ENCODE measurements at regions not wholly inside any gene's neighbourhood (a gene's known extent, or its start where the extent isn't known, plus 50 kb on each side); places are given as distances from the start of the nearest gene placed in this dataset.

DNA sequence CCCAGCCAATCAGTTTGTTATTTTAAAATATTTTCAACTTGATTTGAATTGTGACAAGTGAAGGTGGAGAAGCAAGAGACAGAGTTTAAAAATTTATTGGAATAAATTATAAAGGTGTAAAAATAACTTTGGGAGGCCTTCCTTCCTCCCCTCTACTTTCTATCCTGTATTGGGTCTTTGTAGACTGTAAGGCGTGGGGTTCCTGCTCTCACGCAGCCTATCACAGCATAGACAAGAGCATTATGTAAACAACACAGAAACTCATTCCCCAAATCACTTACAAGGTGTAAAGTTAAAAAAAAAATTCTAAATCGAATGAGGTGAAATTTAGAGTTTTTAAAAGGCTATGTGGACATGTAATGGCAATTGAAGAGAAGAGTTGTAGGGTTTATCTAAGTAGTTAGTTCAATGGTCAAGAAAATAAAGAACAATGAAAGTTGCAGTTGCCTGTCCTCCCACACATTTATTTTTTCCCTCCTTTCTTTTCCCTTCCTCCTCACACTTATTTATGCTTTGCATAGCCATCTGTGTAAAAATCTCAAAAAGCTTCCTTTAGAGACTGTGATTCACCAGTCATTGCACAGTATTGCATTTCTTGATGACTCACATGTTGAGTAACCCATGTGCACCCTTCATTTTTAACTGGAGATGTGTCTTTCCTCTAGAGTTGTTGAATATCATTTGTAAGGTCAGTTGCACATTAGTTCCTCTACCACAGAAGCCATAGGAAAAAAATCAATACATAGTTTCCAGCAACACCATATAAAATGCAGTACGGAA is 242.2 kb downstream of the PTPRC start:
- TF ChIP-seq, protein P1, sequence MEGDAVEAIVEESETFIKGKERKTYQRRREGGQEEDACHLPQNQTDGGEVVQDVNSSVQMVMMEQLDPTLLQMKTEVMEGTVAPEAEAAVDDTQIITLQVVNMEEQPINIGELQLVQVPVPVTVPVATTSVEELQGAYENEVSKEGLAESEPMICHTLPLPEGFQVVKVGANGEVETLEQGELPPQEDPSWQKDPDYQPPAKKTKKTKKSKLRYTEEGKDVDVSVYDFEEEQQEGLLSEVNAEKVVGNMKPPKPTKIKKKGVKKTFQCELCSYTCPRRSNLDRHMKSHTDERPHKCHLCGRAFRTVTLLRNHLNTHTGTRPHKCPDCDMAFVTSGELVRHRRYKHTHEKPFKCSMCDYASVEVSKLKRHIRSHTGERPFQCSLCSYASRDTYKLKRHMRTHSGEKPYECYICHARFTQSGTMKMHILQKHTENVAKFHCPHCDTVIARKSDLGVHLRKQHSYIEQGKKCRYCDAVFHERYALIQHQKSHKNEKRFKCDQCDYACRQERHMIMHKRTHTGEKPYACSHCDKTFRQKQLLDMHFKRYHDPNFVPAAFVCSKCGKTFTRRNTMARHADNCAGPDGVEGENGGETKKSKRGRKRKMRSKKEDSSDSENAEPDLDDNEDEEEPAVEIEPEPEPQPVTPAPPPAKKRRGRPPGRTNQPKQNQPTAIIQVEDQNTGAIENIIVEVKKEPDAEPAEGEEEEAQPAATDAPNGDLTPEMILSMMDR (IDR thresholded peaks at IDR 0.05; ENCODE audit: insufficient read depth, low read length, poor library complexity, severe bottlenecking), result no peak
- TF ChIP-seq EZH2phosphoT487 (conservative IDR thresholded peaks at IDR 0.05; ENCODE audit: low read length), result no peak
